Transverse colon (tissue), 3 donors: ENCODE measurements at regions not wholly inside any gene's neighbourhood (a gene's known extent, or its start where the extent isn't known, plus 50 kb on each side); places are given as distances from the start of the nearest gene placed in this dataset.

Source experiments
- POLR2A ChIP-seq: fragments of 450-650 bp; IDR thresholded peaks from one replicate; pipeline ENCODE4 v1.6.1; 2016; ENCODE audit warnings: antibody characterized with exemption, mild to moderate bottlenecking, moderate library complexity
- TF ChIP-seq, protein P1 (sequence below), 5 experiments: fragments of 200-600 bp in 3 of 5; fragments of 450-650 bp in 2 of 5; sonication (generic) in 3 of 5; IDR thresholded peaks; 1 replicate in 2 of 5; 2 replicates in 3 of 5; pipeline ENCODE4 v1.5.1; 2016 to 2017; ENCODE audit warnings: antibody characterized with exemption in 5 of 5, inconsistent platforms in 3 of 5, mild to moderate bottlenecking in 2 of 5, moderate library complexity in 1 of 5

GRCh38 chr3:182435860-182436259 is 357.4 kb upstream of the ATP11B start:
- TF ChIP-seq, protein P1, sequence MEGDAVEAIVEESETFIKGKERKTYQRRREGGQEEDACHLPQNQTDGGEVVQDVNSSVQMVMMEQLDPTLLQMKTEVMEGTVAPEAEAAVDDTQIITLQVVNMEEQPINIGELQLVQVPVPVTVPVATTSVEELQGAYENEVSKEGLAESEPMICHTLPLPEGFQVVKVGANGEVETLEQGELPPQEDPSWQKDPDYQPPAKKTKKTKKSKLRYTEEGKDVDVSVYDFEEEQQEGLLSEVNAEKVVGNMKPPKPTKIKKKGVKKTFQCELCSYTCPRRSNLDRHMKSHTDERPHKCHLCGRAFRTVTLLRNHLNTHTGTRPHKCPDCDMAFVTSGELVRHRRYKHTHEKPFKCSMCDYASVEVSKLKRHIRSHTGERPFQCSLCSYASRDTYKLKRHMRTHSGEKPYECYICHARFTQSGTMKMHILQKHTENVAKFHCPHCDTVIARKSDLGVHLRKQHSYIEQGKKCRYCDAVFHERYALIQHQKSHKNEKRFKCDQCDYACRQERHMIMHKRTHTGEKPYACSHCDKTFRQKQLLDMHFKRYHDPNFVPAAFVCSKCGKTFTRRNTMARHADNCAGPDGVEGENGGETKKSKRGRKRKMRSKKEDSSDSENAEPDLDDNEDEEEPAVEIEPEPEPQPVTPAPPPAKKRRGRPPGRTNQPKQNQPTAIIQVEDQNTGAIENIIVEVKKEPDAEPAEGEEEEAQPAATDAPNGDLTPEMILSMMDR (IDR thresholded peaks at IDR 0.05), result no peak
- TF ChIP-seq POLR2A, result no peak
